HG03558 (cell line): ENCODE measurements at regions not wholly inside any gene's neighbourhood (a gene's known extent, or its start where the extent isn't known, plus 50 kb on each side); places are given as distances from the start of the nearest gene placed in this dataset.
"Not testable (repeated sequence)": the region's sequence is repeated elsewhere in the genome, so short reads cannot be mapped to it uniquely, and the experiment has no call there.

Experiments used
- ATAC-seq: cut with Tn5 transposase; IDR thresholded peaks from one replicate; pipeline ENCODE4 v1.9.1; 2021; ENCODE audit warnings: moderate number of reproducible peaks; ENCODE audit not compliant: unreplicated experiment; ENCODE audit errors: extremely low read depth

DNA sequence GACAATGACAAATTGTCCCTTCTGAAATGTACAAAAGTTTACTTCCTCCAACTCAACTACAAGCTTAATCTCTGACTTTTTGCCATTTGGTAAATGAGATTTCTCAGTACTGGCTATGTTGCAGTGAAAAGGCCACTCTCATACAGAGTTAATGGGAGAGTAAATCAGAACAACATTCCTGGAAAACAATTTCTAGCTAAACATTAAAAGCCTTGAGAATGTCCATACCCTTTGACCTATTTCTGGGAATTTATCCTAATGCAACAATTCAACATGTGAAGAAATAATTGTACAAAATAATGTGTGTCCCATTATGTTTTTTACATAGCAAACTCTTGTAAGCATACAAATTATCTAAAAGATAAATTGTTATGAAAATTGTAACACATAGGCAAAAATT, 56.3 kb upstream of the SPEF2 start:
- no peak for ATAC-seq

DNA sequence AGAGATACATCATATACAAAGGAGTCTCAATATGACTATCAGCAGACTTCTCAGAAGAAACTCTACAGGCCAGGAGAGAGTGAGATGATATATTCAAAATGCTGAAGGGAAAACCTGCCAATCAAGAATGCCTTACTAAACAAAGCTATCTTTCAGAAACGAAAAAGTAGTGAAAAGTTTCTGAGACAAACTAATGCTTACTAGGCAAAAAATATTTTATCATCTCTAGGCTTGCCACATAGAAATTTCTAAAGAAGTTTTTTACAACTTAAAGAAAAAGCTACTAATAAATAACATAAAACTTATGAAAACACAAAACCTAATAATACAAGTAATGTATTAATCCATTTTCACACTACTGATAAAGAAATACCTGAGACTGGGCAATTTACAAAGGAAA, 59.9 kb upstream of the SPEF2 start:
- no peak for ATAC-seq

- no peak for ATAC-seq
These were observed 60.5 kb upstream of the SPEF2 start for GRCh38 chr5:35557199-35557598.

GRCh38 chr5:35554016-35554415, 63.6 kb upstream of the SPEF2 start:
- no peak for ATAC-seq

DNA sequence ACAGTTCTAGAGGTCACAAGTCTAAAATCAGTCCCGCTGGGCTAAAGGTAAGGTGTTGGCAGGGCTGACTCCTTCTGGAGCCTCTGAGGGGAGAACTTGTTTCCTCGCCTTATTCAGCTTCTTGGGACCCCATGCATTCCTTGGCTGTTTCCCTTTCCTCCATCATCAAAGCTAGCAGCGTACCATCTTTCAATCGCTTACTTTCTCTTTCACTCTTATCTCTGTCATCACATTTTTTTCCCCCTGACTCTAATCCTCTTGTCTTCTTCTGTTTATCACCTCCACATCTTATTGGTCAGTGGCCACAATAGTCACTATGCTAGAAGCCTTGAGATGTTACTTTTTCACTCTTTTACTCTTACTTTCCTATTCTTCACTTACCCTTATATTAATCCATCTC, 72.5 kb upstream of the SPEF2 start:
- ATAC-seq: no peak

DNA sequence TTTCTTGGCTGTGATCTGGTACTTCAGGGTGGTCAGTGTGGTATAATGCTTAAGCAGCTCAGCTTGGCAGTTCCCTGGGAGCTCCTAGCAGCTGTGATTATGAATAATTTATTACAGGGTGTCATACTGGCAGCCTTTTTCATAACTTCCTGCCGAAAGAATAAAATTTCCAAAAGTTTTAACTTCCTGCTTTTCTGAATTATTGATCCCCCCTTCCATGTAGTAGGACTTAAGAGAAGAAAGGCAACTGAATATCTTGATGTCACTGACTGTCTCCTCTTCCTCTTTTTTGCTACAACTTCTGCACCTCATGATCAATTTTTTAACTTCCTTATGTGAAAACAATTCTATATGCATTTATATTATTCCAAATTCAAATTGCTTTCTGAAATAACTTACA, 74.3 kb upstream of the SPEF2 start:
- ATAC-seq: no peak

- ATAC-seq: no peak
These were observed 77.7 kb upstream of the SPEF2 start for GRCh38 chr5:35540002-35540401.

DNA sequence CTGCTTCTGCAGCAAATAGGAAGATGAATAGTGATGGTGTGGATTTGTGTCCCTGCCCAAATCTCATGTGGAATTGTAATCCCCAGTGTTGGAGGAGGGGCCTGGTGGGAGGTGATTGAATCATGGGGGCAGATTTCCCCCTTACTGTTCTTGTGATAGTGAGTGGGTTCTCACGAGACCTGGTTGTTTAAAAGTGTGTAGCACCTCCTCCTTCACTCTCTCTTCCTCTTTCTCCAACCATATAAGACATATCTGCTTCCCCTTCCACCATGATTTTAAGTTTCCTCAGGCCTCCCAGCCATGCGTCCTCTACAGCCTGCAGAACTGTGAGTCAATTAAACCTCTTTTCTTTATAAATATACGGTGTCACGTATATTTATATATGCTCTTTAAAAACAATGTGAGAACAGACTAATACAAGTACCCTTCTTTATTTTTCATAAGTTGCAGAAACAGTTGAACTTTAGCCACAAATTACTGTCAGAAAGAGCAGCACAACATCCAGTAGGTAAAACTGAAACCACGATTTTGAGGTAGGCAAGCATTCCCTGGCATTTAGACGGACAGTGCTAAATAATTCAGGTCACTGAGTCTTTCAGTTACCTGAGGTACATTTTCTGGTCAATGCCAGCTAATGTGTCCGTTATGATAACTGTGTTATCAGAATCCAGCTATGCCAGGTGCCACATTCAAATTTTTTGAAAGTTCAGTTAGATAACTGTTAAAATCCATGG, 79.3 kb upstream of the SPEF2 start:
- ATAC-seq: no peak

- ATAC-seq: no peak
These were observed 84.5 kb upstream of the SPEF2 start for GRCh38 chr5:35533156-35533555.

DNA sequence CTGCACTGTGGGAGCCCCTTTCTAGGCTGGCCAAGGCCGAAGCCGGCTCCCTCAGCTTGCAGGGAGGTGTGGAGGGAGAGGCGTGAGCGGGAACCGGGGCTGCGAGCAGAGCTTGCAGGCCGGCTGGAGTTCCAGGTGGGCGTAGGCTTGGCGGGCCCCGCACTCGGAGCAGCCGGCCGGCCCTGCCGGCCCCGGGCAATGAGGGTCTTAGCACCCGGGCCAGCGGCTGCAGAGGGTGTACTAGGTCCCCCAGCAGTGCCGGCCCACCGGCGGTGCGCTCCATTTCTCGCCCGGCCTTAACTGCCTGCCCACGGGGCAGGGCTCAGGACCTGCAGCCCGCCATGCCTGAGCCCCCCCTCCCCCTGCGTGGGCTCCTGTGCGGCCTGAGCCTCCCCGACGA, 86.1 kb upstream of the SPEF2 start:
- not testable (repeated sequence) for ATAC-seq

- peak; percentile 86 for ATAC-seq
These were observed 99.6 kb upstream of the SPEF2 start for GRCh38 chr5:35518104-35518503.

GRCh38 chr5:35516271-35516670, 101.4 kb upstream of the SPEF2 start:
- ATAC-seq: no peak

- ATAC-seq: no peak
These were observed 104.1 kb upstream of the SPEF2 start for GRCh38 chr5:35513612-35514011.

GRCh38 chr5:35502206-35502605, 115.5 kb upstream of the SPEF2 start:
- ATAC-seq: no peak

- no peak for ATAC-seq
These were observed 128.9 kb upstream of the SPEF2 start for GRCh38 chr5:35488791-35489190.

GRCh38 chr5:35488055-35488454, 129.6 kb upstream of the SPEF2 start:
- ATAC-seq: no peak

DNA sequence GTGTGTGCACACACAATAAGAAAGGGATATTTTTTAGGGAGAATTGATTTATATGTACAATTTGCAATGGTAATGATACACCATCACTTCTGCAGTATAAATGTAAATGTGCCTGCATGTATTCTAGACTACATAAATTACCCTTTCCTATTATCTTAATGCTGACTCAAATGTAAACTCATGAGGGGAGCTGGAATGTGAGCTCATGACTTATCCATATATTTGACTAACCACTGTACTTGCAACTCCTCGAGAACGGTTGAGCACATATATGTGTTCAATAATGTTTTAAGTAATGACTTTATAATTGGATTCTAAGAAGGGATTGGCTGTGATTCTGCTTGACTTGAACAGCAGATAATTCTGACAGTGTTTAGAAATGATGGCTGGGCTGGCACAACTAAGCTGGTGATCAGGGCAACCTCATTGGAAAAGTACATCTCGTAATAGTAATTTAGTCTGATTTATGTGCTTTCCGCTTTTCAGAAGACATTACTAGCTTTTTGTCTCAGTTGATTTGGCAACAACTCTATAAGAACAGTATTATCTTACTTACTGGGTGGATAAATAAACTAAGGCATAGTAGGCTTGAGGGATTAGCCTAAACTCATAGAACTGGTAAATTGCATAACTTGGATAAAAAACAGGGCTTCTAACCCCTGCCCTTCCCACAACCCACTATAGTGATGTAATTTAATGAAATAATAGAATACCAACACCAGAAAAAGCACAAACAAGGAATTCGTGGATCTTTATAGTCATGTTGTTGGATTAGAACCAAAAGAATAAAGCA, 130.2 kb upstream of the SPEF2 start:
- no peak for ATAC-seq

GRCh38 chr5:35485487-35485886, 132.2 kb upstream of the SPEF2 start:
- ATAC-seq: no peak

DNA sequence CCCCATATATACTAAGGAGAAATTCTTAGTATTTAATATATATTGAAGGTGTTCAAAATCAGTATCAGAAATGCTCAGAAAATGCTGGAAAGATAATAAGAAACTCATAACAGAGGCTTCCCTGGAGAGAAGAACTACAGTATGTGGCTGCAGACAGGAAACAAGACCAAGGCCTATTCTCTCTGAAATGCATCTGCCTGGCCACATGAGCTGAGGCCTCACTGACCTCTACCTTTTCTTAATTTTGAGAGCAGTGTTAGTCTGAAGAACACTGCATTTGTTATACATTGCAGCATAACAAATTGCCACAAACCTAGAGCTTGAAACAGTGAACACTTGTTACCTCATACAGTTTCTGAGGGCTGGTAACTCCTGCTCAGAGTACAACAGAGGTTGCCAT, 133.4 kb upstream of the SPEF2 start:
- ATAC-seq: no peak

- no peak for ATAC-seq
These were observed 133.9 kb upstream of the SPEF2 start for GRCh38 chr5:35483780-35484179.

- ATAC-seq: no peak
These were observed 134.5 kb upstream of the SPEF2 start for GRCh38 chr5:35483191-35483590.
